Fibroblast of skin of scalp (primary cell): ENCODE measurements at regions not wholly inside any gene's neighbourhood (a gene's known extent, or its start where the extent isn't known, plus 50 kb on each side); places are given as distances from the start of the nearest gene placed in this dataset.

Source experiments
- DNase-seq: peaks from one replicate; pipeline ENCODE4 v3.0.0-alpha.2; 2013

DNA sequence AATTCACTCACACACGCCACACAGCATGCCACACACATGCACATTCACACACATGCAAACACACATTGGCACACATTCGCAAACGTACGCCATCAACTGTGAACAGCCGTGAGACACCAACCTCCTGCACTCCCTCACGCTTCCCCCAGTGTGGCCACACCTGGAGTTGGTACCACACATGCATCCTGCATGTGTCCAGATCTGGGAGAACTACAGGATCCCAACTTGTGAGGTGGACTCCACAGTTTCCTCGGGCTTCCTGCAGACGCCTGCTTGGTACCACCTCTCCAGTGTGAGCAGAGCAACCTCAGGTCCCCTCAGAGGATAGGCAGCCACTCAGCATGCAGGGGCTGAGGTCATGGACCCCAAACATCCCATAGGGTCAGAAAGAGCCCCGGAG is 239.0 kb downstream of the EIPR1 start:
- no peak for DNase-seq

DNA sequence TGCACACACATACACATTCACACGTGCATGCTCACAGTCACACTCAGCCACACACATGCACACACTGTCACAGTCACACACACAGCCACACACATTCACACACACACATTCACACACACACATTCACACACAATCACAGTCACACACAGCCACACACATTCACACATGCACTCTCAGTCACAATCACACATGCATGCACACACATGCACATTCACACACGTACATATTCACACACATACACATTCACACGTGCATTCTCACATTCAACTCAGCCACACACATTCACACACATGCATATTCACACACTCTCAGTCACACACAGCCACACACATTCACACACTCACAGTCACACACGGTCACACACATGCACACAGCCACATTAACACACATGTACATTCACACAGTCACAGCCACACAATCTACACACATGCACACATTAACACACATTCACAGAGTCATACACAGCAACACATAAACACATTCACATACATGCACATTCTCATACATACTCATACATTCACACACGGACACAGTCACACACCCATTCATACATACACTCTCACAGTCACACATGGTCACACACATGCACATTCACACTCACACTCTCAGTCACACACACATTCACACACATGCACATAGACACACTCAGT is 239.8 kb downstream of the EIPR1 start:
- DNase-seq = no peak

DNA sequence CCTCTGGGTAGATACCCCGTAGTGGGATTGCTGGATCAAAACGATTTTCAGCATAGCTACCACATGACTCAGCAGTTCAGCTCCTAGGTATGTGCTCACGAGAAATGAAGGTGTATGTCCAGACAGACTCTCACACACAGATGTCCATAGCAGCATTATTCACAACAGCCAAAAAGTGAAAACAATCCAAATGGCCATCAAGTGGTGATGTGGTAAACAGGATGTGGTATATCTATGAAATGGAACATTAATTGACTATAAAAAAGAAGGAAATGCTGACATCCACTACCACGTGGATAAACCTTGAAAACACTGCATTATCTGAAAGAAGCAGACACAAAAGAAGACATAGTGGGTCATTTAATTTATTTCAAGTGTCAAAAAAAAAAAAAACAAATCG is 241.9 kb downstream of the EIPR1 start:
- DNase-seq = no peak

DNA sequence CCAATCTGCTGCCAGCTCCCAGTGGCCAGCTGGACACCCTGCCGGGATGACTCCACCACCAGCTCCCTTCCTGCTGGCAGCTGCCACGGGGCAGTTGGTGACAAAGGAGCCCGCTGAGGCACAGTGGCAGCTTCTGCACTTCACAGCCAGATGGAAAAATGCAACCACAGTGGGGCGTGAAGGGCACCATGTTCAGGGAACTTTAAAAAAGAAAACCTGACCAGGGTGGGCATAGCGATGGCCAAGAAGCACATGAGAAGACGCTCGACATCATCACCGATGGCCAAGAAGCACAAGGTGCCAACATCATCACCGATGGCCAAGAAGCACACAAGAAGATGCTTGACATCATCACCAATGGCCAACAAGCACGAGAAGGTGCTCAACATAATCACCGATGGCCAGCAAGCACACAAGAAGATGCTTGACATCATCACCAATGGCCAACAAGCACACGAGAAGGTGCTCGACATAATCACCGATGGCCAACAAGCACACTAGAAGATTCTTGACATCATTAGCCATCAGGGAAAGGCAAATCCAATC is 243.5 kb downstream of the EIPR1 start:
- no peak for DNase-seq

DNA sequence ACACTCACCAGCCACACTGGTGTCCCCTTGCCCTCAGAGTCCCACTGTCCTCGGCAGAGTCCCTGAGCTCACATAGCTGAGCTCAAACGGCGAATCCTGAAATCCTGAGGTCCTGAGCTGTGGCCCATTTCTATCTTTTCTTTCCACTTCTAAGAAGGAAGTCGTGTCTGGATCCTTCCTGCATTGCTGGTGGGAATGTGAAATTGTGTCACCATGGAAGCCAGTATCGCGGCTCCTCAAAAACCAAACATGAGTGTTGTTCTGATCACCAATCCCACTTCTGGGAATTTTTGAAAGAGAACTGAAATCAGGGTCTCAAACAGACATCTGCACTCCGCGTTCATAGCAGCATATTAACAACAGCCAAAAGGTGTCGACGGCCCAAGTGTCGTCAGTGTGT is 244.7 kb downstream of the EIPR1 start:
- no peak for DNase-seq

DNA sequence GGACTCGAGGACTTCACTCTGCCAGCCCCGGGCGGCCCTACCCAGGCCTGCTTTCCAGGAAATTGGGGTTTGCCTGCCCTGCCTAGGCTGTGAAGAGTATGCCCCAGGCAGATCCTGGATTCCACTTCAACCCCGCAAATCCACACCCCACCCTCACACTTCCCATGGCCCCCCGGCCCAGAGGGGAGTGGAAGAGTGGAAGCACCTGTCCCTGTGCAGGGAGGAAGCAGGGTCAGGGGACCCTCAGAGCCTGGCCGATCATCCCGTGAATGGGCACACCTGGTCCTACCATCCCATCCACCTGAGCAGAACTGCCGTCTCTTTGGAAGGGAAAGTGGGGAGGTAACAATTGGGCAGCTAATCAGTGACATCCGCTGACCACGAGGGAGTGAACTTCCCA is 245.2 kb downstream of the EIPR1 start:
- no peak for DNase-seq

DNA sequence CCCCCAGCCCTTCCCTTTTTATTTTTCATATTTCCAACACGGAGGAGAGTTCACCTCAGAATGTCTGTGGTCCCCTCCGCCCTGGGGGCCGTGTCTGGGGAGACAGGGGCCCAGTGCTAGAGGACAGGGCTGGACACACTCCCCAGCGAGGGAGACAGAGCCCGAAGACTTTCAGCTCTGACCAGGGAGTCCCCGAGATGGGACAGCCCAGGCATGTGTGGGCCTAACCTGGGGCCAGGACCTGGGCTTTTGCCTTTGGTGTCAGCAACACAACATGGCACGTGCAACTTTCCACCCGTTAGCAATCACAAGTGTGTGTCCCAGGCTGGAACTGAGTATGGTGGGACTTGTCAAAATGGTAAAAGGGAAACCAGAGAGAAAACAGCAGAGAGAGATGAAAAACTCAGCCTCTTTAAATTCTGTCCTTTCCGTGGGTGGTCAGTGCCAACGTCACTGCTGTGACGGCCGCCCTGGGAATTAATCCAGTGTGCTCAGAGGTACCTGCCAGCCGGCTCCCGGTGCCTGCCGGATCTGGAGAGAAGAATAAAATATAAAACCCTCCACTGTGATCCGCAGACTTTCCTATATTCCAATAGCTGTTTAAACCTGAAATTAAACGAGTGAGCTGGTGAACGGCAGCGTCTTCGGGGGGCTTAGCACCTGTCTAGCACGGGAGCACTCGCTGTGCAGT is 245.8 kb downstream of the EIPR1 start:
- no peak for DNase-seq

DNA sequence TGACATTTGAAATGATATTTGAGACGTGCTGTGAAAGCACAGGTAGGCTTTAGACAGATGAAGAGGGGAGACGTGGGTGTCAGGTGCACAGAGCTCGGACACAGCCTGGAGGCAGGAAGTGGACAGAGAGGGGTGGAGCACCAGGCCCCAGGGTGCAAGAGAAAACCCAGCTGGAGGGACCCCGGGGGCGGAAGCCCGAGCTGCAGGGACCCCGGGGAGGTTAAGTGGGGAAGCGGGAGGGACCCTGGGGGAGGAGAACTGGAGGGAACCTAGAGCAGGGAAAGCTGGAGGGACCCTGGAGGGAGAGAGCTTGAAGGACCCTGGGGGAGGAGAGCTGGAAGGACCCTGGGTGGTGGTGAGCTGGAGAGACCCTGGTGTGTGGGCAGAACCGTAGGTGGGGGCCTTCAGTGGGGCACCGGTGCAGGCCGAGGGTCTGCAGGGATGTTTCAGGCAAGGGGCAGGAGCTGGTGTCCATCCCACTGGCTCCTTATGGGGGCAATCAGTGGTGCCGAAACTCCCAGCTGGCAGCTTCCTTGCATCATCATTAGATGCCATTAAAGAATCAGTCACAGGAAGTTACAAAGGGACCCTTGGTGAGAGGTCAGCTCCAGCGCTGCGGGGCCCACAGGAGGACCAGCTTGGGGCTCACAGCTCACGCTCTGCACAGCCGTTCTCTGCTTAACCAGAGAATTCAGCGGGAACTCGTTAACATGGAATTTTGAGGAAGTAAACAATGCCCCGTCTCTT is 246.6 kb downstream of the EIPR1 start:
- DNase-seq = no peak

DNA sequence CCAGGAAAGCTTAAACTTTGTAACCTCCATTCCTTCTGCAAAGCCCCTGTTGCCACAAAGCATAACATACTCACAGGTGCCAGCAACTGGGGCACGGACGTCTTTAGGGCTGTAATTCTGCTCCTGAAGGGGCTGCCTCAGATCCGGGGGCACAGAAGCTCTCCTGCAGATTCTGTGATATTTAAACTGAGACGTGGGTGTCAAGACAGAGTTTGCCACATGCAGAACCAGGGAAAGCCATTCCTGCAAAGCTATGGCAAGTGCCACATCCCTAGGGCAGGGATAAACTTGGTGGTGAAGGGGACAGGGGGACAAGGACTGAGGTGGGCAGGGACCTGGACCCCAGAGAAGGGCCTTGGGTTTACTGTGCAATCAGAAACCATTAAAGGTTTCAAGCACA is 247.2 kb downstream of the EIPR1 start:
- DNase-seq = no peak

DNA sequence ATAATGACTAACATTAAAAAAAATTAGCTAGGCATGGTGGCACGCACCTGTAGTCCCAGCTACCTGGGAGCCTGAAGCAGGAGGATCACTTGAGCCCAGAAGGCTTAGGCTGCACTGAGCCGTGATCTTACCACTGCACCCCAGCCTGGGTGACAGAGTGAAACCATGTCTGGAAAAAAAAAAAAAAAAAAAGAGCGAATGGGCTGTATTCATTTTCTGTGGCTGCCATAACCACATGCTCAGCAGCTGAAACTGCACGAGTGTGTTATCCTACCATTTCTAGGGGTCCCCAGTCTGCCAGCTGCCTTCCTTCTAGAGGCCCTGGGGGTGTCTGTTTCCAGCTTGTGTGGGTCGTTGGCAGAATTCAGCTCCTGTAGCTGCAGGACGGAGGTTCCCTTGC is 247.8 kb downstream of the EIPR1 start:
- DNase-seq = no peak

DNA sequence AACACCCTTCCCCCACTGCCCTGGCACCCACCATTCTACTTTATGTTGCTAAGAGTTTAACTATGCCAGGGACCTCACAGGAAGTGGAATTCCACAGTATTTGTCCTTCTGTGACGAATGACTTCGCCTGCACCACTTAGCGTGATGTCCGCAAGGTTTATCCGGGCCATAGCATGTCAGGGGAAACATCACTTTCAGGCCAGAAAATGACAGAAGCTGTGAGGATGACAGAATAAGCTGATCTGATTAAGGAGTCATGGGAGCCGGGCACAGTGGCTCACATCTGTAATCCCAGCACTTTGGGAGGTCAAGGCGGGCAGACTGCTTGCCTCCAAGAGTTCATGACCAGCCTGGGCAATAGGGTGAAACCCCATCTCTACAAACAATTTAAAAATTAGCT is 248.8 kb downstream of the EIPR1 start:
- no peak for DNase-seq

DNA sequence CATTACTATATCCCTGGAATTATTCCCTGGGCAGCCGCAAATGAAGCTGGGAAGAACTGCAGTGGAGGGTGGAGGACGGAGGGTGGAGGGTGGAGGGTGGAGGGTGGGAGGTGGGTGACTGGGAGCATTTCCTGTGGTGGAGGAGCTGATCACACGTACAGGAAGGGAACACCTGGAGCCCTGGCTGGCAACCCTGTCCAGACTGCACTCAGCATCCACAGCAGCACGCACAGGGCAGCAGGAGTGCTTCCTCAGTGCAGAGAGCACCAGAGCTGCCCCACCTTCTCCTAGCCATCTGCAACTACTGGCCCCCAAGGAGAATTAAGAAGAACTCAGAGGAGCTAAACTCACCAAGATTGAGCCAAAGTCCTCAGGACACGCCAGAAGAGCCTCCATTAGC is 249.9 kb downstream of the EIPR1 start:
- no peak for DNase-seq

DNA sequence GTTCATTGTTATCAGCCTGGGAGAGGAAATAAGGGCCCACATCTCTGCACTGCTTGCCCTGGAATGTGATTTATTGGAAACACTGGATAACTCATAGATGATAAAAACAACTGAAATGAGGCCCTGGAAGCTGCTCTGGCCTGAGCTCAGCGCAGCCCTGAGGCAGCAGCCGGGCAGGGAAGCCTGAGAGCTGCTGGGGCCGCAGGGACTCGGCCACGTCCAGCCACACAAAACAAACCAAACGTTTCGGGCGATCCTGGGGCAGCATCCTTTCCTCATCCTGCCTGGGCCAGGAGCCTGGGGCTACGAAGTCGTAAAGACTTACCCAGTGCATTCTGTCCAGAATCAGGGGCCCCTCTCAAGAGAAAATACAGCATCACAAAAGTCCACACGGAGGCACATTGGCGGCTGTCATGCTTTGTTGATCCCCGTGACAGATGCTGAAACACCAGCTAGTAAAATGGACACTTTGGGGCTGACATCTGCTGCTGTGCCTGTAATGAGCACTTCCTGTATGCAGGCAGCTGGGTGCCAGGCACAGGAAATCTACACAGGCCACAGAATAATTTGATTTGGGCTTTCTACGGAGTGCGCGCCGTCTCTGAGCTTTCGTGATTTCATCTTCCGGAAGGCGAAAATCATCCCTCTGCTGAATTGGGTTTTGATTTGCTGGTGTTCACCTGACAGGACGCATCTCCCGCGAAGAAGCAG is 250.6 kb downstream of the EIPR1 start:
- no peak for DNase-seq

DNA sequence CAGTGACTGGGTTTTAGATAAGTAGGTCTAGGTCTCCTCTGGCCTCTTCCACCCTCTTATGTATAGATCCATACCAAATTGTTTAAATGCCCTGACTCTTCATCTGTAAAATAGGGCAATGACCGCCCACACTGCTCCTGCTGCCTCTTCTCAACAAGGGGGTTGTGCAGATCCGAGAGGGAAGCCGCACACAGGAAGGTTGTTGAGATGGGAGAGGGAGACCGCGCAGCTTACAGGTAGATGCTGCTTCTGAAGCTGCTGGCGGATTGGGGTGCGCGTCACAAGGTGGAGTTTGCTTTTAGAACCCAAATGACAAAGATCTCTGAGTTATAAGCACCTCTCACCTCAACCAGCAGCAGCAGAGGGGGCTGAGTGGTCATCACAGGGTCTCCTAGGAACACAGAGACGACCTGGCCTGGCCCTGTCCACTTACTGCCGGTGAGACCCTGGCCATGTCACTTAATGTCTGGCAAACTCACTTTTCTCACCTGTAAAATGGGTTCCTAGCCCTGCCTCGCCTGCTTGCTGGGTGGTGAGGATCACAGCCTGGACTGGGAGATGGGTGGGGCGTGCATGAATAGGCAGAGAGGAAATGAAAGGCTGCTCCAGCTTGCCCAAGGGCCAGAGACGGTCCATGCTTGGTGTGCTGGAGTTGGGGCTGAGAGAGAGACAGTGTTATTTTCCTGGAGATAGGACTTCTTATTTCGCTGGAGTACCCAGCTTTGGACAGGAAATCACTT is 251.3 kb downstream of the EIPR1 start:
- no peak for DNase-seq

DNA sequence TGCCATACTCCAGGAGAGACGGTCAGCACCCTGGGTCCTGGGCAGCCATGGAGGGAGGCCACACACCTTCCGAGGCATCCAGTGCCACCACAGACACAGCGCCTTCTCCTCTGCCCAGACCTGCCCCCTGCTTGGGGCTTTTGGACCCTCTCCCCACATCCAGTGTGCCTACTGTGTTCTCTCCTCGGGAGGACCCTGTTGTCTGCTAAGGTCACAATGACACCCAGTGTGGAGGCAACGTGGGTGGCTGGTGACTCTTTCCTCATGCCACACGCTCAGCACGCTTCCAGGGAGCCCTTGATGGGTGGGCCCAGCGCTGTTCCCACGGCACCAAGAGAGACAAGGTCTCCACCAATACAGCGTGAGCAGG is 251.9 kb downstream of the EIPR1 start:
- DNase-seq = no peak

DNA sequence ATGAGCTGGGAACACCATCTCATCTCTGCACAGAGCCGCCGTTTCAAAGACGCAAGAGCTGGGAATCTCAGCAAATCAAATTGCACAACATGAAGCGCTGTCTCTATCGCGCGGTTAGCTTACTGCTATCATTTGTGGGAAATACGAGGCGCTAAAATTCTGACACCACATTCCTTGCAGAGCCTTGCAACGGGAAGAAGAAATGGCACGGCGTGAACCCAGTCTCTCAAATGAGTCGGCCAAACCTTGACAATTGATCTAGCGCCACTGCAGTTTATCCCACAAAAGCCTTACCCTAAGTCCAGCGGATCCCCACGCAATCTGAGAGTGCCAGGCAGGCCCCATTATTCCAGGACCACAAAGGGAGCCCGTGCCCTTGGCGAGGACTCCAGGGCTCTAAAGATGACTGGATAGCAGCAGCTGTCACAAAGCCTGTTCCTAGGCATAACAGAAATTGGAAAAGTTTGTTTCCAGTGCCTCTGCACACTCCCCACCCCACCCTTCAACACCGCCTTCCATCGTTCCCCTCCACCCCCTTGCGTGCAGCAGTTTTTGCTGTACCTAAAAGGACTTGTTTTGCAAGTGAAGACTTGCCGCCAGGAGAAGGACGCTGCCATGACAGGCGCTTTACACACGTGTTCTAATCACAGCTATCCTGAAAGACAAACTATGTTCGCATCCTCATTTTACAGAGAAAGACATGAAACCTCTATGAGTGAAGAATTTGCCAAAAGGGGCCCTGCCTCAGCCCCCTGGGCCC is 252.4 kb downstream of the EIPR1 start:
- DNase-seq = no peak

DNA sequence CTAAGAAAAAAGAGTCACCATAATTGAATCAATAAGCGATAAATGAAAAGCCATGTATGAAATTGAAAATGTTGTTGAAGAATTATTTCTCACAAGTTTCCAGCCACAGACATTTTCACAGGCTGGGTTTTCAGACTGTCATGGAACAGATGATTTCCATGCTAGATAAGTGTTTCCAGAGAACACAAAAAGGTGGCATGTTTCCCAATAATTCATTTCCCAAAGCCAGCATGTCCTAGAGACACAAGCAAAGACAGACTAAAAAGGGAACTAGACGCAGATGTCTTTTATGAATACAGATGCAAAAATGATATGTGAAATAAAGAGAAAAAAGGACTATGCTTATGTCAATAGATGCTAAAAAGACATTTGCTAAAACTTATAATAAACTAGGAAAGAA is 255.1 kb downstream of the EIPR1 start:
- DNase-seq = no peak

DNA sequence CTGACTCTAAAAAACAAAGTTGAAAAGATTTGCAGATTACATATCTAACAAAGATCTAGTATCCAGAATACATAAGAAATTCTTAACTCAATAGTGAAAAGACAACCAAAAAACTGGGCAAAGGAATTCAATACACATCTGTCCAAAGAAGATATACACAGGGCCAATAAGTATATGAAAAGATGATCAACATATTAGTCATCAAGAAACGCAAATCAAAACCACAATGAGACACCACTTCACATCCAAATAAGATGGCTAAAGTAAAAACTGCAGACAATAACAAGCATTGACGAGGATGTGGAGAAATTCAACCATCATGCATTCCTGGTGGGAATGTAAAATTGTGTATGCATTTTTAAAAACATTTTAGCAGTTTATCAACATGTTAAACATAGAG is 256.0 kb downstream of the EIPR1 start:
- no peak for DNase-seq

DNA sequence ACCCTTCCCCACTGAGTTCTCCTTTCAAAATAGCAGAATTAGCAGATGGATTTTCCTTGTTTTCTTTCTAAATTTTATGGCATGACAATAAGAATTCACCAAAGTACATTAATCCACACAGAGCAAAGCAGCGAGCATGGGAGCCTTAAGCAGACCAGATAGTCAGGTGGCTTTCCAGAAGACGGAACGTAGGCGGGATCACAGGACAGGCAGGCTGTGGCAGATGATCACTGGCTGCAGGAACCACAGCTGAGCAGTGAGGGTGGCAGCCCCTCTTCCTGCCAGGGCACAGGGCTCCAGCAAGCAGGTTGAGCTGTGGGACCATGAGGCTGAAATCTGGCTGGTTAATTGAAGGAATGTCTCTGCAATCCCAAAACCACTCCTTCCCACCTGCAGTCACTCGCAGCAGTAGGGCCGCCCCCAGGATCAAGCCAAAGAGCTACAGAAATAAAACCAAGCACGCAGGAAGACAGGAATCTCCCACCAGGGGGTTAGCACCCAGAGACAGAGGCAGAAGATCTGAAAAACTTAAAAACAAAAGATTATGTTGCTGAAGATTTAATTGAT is 259.9 kb downstream of the EIPR1 start:
- no peak for DNase-seq

DNA sequence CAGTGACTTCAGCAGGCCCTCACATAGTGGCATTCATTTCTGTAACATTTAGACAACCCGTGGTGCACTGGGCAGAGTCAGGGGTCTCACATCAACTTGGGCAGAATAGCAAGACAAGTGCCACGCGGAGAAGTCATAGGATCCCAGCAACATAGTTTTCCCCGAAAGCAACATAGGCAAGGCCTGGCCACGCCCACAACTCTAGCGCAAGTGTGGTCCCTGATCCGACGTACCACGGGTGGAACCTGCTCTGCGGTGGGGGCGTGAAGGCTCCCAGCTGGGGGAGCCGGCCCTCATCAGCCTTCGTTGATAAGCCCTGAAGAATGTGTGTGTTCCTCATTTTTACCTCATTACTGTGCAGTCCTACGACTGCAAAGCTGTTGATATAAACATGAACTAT is 261.2 kb downstream of the EIPR1 start:
- no peak for DNase-seq

DNA sequence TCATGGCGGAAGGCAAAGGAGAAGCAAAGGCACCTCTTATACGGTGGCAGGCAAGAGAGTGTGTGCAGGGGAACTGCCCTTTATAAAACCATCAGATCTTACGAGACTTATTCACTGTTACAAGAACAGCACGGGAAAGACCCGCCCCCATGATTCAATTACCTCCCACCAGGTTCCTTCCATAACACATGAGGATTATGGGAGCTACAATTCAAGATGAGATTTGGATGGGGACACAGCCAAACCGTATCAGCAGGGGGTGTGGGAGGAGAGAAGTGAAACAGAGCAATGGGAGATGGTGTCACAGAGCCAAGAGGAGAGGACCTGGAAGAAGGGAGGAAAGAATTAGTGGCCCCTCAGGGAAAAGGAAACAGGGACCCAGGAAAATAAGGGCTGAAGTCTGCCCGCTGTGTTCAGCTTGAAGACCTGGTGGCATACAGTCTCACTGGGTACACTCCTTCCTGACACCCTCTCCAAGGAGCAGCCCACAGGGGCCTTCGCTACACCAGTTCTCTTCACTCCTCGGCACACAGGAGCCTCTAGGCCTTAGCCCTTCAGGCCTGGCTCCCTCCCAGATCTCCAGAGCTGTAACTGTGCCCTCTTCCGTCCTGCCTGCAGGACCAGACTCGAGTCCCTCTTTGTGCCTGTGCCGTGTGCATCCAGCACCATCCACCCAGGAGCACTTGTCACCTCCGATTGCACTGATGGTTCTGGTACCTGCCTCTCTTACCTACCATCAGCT is 262.1 kb downstream of the EIPR1 start:
- no peak for DNase-seq
